ENCODE measurements at regions not wholly inside any gene's neighbourhood (a gene's known extent, or its start where the extent isn't known, plus 50 kb on each side); places are given as distances from the start of the nearest gene placed in this dataset.

- Histone ChIP-seq H3K4me1 (ENCODE audit: low read depth) (no peaks in the 10 kb centered on the region), H3K9me3 (no peaks in the 10 kb centered on the region), H3K4me3 (no peak overlapping the region), H3K36me3 (ENCODE audit: low read depth) (no peaks in the 10 kb centered on the region)
- intact Hi-C loops (cut with DNase I, micrococcal nuclease): no loop called here
- ATAC-seq: peak; percentile 56
- DNase-seq: peak; percentile 36 to 58 (median 45)
- no peak for TF ChIP-seq CTCF (IDR thresholded peaks at IDR 0.05)
Measured at GRCh38 chr11:10387206-10388083, 67.6 kb upstream of the AMPD3 start.

- DNase-seq: no peak
- intact Hi-C loops (cut with DNase I, micrococcal nuclease): no loop called here
- ATAC-seq: no peak
Measured at GRCh38 chr11:10388101-10388500, 67.0 kb upstream of the AMPD3 start.

GRCh38 chr11:10388574-10388973 lies 66.5 kb upstream of the AMPD3 start:
- no peak for DNase-seq
- no peaks in the 10 kb centered on the region for H3K9me3 ChIP-seq
- intact Hi-C loops (cut with DNase I, micrococcal nuclease): no loop called here
- H3K36me3 ChIP-seq (ENCODE audit: low read depth): no peaks in the 10 kb centered on the region
- no peak for TF ChIP-seq CTCF (IDR thresholded peaks at IDR 0.05)
- no peak overlapping the region for H3K4me3 ChIP-seq
- ATAC-seq: peak; percentile 25
- no peaks in the 10 kb centered on the region for H3K4me1 ChIP-seq (ENCODE audit: low read depth)

More at GRCh38 chr11:10388101-10388500, 67.0 kb upstream of the AMPD3 start:
- H3K4me1 ChIP-seq (ENCODE audit: low read depth): no peaks in the 10 kb centered on the region
- no peak overlapping the region for H3K4me3 ChIP-seq
- H3K36me3 ChIP-seq (ENCODE audit: low read depth): no peaks in the 10 kb centered on the region
- TF ChIP-seq CTCF (IDR thresholded peaks at IDR 0.05): no peak
- H3K9me3 ChIP-seq: no peaks in the 10 kb centered on the region

GRCh38 chr11:10390375-10390774 lies 64.7 kb upstream of the AMPD3 start:
- H3K36me3 ChIP-seq (ENCODE audit: low read depth): no peaks in the 10 kb centered on the region
- H3K4me3 ChIP-seq: no peak overlapping the region
- ATAC-seq (no peak), DNase-seq (no peak)
- no peaks in the 10 kb centered on the region for H3K4me1 ChIP-seq (ENCODE audit: low read depth)
- TF ChIP-seq CTCF (IDR thresholded peaks at IDR 0.05): no peak
- H3K9me3 ChIP-seq: no peaks in the 10 kb centered on the region
- intact Hi-C loops (cut with DNase I, micrococcal nuclease): no loop called here

- ATAC-seq: no peak
- intact Hi-C loops (cut with DNase I, micrococcal nuclease): no loop called here
- TF ChIP-seq CTCF (IDR thresholded peaks at IDR 0.05): no peak
- H3K36me3 ChIP-seq (ENCODE audit: low read depth): no peaks in the 10 kb centered on the region
- H3K9me3 ChIP-seq: no peaks in the 10 kb centered on the region
- no peaks in the 10 kb centered on the region for H3K4me1 ChIP-seq (ENCODE audit: low read depth)
- no peak for DNase-seq
- H3K4me3 ChIP-seq: no peak overlapping the region
Measured at GRCh38 chr11:10392095-10393079, 62.7 kb upstream of the AMPD3 start.

All from mucosa of descending colon (tissue), 3 donors.